ENCODE measurements at regions not wholly inside any gene's neighbourhood (a gene's known extent, or its start where the extent isn't known, plus 50 kb on each side); places are given as distances from the start of the nearest gene placed in this dataset.

GRCh38 chr7:51458693-51459092 is 142.1 kb upstream of the COBL start:
- ATAC-seq, result no peak
- TF ChIP-seq CTCF (IDR thresholded peaks at IDR 0.05), result no peak
- no peak overlapping the region for H3K4me3 ChIP-seq

GRCh38 chr7:51457079-51457478 is 140.5 kb upstream of the COBL start:
- Histone ChIP-seq H3K27me3 (no peaks in the 10 kb centered on the region), H3K36me3 (no peaks in the 10 kb centered on the region), H3K4me3 (no peak overlapping the region), H3K9me3 (no peaks in the 10 kb centered on the region), H3K27ac (no peak overlapping the region), H3K4me1 (no peaks in the 10 kb centered on the region)
- TF ChIP-seq CTCF (IDR thresholded peaks at IDR 0.05), result no peak
- intact Hi-C loops (cut with DNase I), result no loop called here
- DNase-seq, result no peak
- no peak for ATAC-seq

More at GRCh38 chr7:51458693-51459092, 142.1 kb upstream of the COBL start:
- H3K36me3 ChIP-seq, result no peaks in the 10 kb centered on the region
- H3K27ac ChIP-seq, result no peak overlapping the region
- no peaks in the 10 kb centered on the region for H3K9me3 ChIP-seq
- H3K27me3 ChIP-seq, result no peaks in the 10 kb centered on the region
- intact Hi-C loops (cut with DNase I), result no loop called here
- no peak for DNase-seq
- no peaks in the 10 kb centered on the region for H3K4me1 ChIP-seq

GRCh38 chr7:51456431-51457060 is 139.9 kb upstream of the COBL start:
- no peak for ATAC-seq
- H3K36me3 ChIP-seq, result no peaks in the 10 kb centered on the region
- H3K4me3 ChIP-seq, result no peak overlapping the region
- DNase-seq, result no peak
- TF ChIP-seq CTCF (IDR thresholded peaks at IDR 0.05), result no peak
- intact Hi-C loops (cut with DNase I), result no loop called here
- no peak overlapping the region for H3K27ac ChIP-seq
- no peaks in the 10 kb centered on the region for H3K9me3 ChIP-seq
- no peaks in the 10 kb centered on the region for H3K4me1 ChIP-seq
- no peaks in the 10 kb centered on the region for H3K27me3 ChIP-seq

- H3K27ac ChIP-seq, result no peak overlapping the region
- no peak for DNase-seq
- no peaks in the 10 kb centered on the region for H3K36me3 ChIP-seq
- H3K27me3 ChIP-seq, result no peaks in the 10 kb centered on the region
- no peaks in the 10 kb centered on the region for H3K9me3 ChIP-seq
- no peak overlapping the region for H3K4me3 ChIP-seq
- ATAC-seq, result no peak
- intact Hi-C loops (cut with DNase I), result no loop called here
- TF ChIP-seq CTCF (IDR thresholded peaks at IDR 0.05), result no peak
- H3K4me1 ChIP-seq, result no peaks in the 10 kb centered on the region
Observed at GRCh38 chr7:51455948-51456347, 139.3 kb upstream of the COBL start.

GRCh38 chr7:51455513-51455912 is 138.9 kb upstream of the COBL start:
- H3K4me3 ChIP-seq, result no peak overlapping the region
- H3K9me3 ChIP-seq, result no peaks in the 10 kb centered on the region
- ATAC-seq, result no peak
- no peak for TF ChIP-seq CTCF (IDR thresholded peaks at IDR 0.05)
- intact Hi-C loops (cut with DNase I), result no loop called here
- no peak overlapping the region for H3K27ac ChIP-seq
- H3K27me3 ChIP-seq, result no peaks in the 10 kb centered on the region
- no peaks in the 10 kb centered on the region for H3K4me1 ChIP-seq
- DNase-seq, result no peak
- no peaks in the 10 kb centered on the region for H3K36me3 ChIP-seq

GRCh38 chr7:51455086-51455485 is 138.5 kb upstream of the COBL start:
- no peaks in the 10 kb centered on the region for H3K36me3 ChIP-seq
- DNase-seq, result no peak
- H3K27me3 ChIP-seq, result no peaks in the 10 kb centered on the region
- no peak overlapping the region for H3K27ac ChIP-seq
- no peak overlapping the region for H3K4me3 ChIP-seq
- no peaks in the 10 kb centered on the region for H3K4me1 ChIP-seq
- no peaks in the 10 kb centered on the region for H3K9me3 ChIP-seq
- no peak for TF ChIP-seq CTCF (IDR thresholded peaks at IDR 0.05)
- intact Hi-C loops (cut with DNase I), result no loop called here
- ATAC-seq, result no peak
